H54 (cell line): ENCODE measurements at regions not wholly inside any gene's neighbourhood (a gene's known extent, or its start where the extent isn't known, plus 50 kb on each side); places are given as distances from the start of the nearest gene placed in this dataset.

ENCODE experiments used
- DNase-seq: peaks from one replicate; pipeline ENCODE4 v3.0.0; 2011; ENCODE audit warnings: low spot score, mixed read lengths; ENCODE audit not compliant: insufficient read length
- FAIRE-seq: peaks from 3 replicates; lab custom pipeline; 2011; peaks lifted over from hg19 to GRCh38; lab: Jason Lieb, UNC
- POLR2A ChIP-seq: IDR thresholded peaks from 2 replicates; pipeline ENCODE4 v1.6.1; 2011; ENCODE audit warnings: low read depth, mild to moderate bottlenecking, low read length

- TF ChIP-seq POLR2A, result no peak
- FAIRE-seq (no peak), DNase-seq (no peak)
These were observed 153.5 kb upstream of the FAM241A start for GRCh38 chr4:111991797-111992196.

DNA sequence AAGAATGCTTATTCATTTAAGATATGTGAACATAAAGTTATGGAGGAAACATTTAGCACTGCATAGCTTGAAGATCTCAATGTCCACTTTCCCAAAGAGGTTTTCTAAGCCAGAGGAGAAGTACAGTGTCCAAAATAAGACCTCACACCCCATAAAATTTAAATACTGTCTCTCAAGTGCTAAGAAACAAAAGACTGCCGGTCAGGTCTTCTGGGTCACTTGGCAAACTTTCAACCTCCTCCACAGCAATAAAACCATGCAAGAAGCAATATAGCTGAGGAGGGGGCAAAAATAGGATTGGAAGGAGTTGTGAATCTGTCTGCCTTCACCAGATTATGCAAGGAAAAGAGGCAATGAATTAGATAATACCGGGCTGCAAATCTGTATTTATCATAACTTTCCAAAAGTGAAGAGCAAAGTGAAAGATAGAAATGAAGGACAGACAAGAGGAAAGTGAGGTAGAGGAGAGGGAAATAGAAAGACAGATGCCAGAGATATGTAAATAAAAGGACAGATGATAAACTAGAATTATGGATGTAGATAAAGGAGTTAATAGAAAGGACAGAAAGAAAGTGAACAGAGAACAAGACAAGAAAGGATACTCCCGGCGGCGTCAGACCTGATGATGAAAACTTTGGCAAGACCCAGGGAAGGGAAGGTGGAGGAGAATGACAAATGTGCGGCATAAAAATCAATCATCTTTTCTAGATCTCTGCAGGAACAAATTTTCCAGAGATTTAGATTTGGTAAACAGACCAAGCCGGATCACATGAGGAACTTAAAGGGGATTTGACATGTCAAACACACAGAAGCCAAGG is 152.7 kb upstream of the FAM241A start:
- FAIRE-seq, result no peak
- TF ChIP-seq POLR2A, result no peak
- DNase-seq, result no peak

- FAIRE-seq (no peak), DNase-seq (no peak)
- TF ChIP-seq POLR2A, result no peak
These were observed 150.9 kb upstream of the FAM241A start for GRCh38 chr4:111994392-111994791.

DNA sequence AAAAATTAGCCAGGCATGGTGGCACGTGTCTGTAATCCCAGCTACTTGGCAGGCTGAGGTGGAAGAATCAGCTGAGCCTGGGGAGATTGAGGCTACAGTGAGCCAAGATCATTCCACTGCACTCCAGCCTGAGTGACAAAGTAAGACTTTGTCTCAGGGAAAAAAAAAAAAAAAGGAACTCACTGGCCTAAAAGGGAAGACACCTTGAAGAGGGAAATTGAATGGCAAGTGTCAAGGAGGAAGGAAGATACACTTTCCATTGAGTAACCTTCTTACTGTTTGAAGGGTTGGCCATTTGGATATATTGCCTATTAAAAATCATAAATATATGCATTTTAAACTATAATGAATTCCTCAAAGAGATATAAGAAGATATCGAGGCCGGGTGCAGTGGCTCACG is 147.5 kb upstream of the FAM241A start:
- no peak for DNase-seq
- TF ChIP-seq POLR2A, result no peak
- no peak for FAIRE-seq

DNA sequence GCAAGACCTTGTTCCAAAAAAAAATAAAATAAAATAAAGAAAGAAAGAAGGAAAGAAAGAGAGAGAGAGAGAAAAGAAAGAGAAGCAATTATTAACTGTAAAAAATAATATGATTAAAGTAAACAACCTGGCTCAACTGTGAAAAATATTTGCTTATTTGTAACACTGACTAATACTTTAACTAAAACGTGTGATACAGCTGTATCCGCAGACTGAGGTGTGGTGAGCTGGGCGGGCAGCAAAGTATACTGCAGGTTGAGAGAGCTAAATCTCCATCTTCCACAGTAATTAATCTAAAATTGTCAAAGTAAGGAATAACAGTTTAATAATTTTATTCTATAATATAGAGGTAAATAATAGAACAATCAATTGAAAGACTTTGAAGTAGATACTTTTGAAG is 145.5 kb upstream of the FAM241A start:
- FAIRE-seq (no peak), DNase-seq (no peak)
- no peak for TF ChIP-seq POLR2A

GRCh38 chr4:112001041-112001440 is 144.2 kb upstream of the FAM241A start:
- TF ChIP-seq POLR2A, result no peak
- DNase-seq (no peak), FAIRE-seq (no peak)

DNA sequence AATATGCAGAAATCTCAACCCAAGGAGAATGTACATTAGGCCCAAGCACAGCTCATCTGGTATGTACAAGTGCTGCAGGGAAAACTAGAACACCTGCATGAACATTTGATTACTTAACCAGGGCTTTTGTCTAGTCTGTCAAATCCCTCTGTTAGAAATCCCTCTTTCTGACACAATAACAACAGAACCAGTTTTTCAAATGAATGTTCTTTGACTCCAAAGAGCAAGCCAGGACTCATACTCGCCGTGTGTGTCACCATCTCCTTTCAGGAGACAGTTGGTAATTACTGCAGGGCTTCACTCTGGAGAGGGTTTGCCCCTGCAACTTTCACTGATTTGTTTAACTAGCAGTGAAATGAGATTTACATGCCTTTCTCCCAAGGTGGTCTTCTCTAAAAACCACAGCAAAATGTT is 143.0 kb upstream of the FAM241A start:
- FAIRE-seq (no peak), DNase-seq (no peak)
- TF ChIP-seq POLR2A, result no peak

DNA sequence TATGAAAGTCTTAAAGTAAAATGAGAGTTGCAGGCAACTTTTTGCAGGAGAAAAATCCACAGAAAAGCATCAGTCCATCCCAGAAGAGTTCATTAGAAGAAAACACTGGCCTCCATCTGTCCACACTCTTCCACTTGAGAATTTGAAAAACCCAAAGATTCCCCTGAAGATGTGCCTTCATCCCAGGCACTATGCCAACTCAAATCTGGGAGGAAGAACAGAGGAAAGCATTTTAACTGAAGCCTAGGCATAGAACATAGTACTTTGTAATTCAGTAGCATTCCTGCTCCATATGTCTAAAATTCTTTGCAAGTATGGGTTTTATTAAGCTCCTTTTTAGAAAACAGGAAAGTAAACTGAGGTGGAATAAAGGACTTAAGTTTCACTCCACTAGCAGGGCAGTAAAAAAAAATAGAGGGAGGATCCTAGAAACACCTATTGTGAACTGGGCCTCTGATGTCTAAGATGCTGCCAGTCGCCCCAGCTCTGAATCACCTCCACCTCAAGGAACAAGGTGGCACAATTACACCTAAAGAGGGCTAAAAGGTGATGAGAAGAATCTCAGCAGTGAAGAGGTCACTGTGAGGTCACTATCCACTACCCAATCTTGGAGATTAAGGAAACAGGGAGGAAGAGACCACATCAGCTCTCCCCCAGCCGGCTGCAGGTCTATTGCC is 141.9 kb upstream of the FAM241A start:
- no peak for FAIRE-seq
- no peak for TF ChIP-seq POLR2A
- no peak for DNase-seq

DNA sequence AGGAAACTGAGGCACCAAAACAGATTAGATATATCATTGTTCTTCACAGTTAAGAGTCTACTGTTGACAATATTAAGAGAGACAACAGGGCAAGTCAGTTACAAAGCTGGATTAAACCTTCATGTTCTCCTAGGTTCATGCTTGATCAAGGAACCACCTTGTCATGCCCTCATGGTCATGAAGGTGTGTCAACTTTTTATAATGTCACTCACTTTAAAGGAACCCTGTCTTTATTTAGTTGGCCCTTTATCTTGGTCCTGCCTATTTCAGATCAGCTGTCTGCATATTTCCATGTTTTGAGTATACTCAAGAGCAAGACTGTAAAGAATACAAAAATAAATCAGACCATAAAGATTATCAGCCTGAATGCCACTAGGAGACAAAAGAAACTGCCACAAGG is 140.2 kb upstream of the FAM241A start:
- no peak for DNase-seq
- TF ChIP-seq POLR2A, result no peak
- FAIRE-seq, result no peak

GRCh38 chr4:112007391-112007790 is 137.9 kb upstream of the FAM241A start:
- TF ChIP-seq POLR2A, result no peak
- FAIRE-seq (no peak), DNase-seq (no peak)

GRCh38 chr4:112015960-112016359 is 129.3 kb upstream of the FAM241A start:
- TF ChIP-seq POLR2A, result no peak
- FAIRE-seq, result no peak
- DNase-seq, result no peak

DNA sequence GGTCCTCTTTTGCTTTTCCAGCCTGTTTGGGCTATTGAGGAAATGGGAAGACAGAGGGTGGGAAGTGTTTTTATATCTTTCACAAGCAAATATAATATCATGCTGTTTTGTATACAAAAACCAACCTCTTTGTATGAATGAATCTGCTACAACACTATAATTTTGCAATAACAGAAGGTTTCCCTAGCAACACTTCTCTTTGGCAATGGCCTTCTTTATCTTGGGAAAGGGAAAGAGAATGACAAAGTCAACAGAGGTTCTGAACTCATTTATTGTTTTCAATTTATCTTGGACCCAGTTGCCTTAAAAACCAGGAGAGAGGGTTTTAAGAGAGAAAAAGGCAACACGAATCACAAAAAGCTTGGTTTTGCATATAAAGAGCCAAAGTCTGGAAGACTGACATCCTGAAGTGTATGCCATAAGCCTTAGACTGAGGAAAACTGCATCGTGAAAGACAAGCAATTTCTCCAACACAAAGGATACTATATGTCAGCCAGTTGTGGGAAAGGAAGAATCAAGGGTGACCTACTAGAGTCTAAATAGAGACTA is 121.8 kb upstream of the FAM241A start:
- FAIRE-seq (no peak), DNase-seq (no peak)
- no peak for TF ChIP-seq POLR2A

- no peak for FAIRE-seq
- TF ChIP-seq POLR2A, result no peak
- DNase-seq, result no peak
These were observed 119.2 kb upstream of the FAM241A start for GRCh38 chr4:112026058-112026457.

DNA sequence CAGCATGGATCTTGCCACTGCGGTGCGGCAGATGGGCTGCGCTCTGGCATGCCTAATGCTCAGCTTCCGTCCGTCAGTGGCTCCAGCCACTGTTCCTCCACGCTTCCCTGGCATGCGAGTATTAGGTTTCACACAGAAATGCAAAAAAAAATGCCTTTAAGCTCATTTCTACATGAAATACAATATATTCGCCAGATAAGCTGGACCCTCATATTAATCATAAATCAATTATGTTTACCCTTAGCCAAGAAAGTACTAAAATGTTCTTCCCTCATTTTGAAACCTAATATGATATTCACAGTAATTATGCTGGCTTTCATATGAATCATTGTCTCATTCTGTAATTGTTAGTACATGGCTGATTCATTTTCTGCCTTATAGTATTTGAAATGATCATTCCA is 115.5 kb upstream of the FAM241A start:
- FAIRE-seq, result no peak
- TF ChIP-seq POLR2A, result no peak
- no peak for DNase-seq
